ENCODE measurements at regions not wholly inside any gene's neighbourhood (a gene's known extent, or its start where the extent isn't known, plus 50 kb on each side); places are given as distances from the start of the nearest gene placed in this dataset.

DNA sequence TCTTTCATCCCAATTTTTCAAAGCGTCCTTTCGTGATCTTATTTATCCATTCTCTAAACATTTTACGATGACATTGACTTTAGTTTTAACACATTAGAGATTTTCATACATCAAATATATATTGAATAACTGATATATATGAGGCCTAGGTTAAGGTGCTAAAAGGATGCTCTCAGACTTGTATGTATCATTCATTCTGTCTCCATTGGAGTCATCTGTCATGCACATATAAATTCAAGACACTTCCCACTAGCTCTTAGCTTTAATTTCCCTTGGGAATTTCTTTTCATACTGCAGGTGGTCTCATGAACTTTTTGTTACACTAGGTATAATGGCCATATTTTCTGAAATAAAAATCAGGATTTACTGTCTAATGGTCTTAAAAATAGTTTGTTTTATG, 635.8 kb upstream of the C9orf72 start:
- H3K4ac ChIP-seq (ENCODE audit: low read depth, low read length), result no peak overlapping the region
- dilution Hi-C loops (cut with HindIII; ENCODE audit: low sequenced_read_pairs, unreplicated experiment) (no loop called here), in situ Hi-C loops (cut with MboI; ENCODE audit: low sequenced_read_pairs) (no loop called here), intact Hi-C loops (cut with micrococcal nuclease) (no loop called here)
- no peak overlapping the region for H3K18ac ChIP-seq (ENCODE audit: low read depth, low read length)
- POLR2A ChIA-PET (ENCODE audit: unreplicated experiment), result no interaction called here
- no peaks in the 10 kb centered on the region for H3K79me1 ChIP-seq (ENCODE audit: low read depth in 1 of 2, low read length in 2 of 2)
- no peak overlapping the region for H3K9ac ChIP-seq (ENCODE audit: low read depth, low read length)
- no peak overlapping the region for H2BK15ac ChIP-seq (ENCODE audit: low read depth, low read length)
- H3K4me1 ChIP-seq (ENCODE audit: control insufficient read depth, insufficient read depth, low read length), result no peaks in the 10 kb centered on the region
- no peaks in the 10 kb centered on the region for H4K20me1 ChIP-seq (ENCODE audit: insufficient read depth, low read length)
- no peak overlapping the region for H2BK5ac ChIP-seq (ENCODE audit: low read depth, low read length, poor library complexity, severe bottlenecking)
- ATAC-seq (ENCODE audit: low read depth) (no peak), DNase-seq (no peak)
- no peak overlapping the region for H3K27ac ChIP-seq (ENCODE audit: insufficient read depth, low read length)
- no peak overlapping the region for H3K4me2 ChIP-seq (ENCODE audit: low read depth, low read length)
- H3K14ac ChIP-seq (replicated peaks; ENCODE audit: low read depth, low read length), result no peak overlapping the region
- no peak overlapping the region for H2AK9ac ChIP-seq (replicated peaks; ENCODE audit: low read depth, low read length, poor library complexity)
- no peak overlapping the region for H3K4me3 ChIP-seq (ENCODE audit: insufficient read depth, low read depth, low read length)
- no peaks in the 10 kb centered on the region for H3K9me1 ChIP-seq (ENCODE audit: insufficient read depth, low read length)
- TF ChIP-seq CEBPB (IDR thresholded peaks at IDR 0.05; ENCODE audit: low read depth, low read length) (no peak), MXI1 (IDR thresholded peaks at IDR 0.05; ENCODE audit: borderline replicate concordance, low read depth, low read length) (no peak), BHLHE40 (IDR thresholded peaks at IDR 0.05; ENCODE audit: low read depth, low read length) (no peak), CHD1 (IDR thresholded peaks at IDR 0.05; ENCODE audit: low read depth, low read length) (no peak)
- TF ChIP-seq, protein P1, sequence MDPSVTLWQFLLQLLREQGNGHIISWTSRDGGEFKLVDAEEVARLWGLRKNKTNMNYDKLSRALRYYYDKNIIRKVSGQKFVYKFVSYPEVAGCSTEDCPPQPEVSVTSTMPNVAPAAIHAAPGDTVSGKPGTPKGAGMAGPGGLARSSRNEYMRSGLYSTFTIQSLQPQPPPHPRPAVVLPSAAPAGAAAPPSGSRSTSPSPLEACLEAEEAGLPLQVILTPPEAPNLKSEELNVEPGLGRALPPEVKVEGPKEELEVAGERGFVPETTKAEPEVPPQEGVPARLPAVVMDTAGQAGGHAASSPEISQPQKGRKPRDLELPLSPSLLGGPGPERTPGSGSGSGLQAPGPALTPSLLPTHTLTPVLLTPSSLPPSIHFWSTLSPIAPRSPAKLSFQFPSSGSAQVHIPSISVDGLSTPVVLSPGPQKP (IDR thresholded peaks at IDR 0.05; ENCODE audit: borderline replicate concordance, low read depth, low read length), result no peak
- no peak overlapping the region for H2AK5ac ChIP-seq (ENCODE audit: low read depth, low read length)
- H2AFZ ChIP-seq (replicated peaks; ENCODE audit: low read length, poor library complexity), result no peak overlapping the region
- no peaks in the 10 kb centered on the region for H3K27me3 ChIP-seq (ENCODE audit: control insufficient read depth, insufficient read depth, low read length)
- H2BK120ac ChIP-seq (ENCODE audit: low read depth, low read length), result no peak overlapping the region
- no peak overlapping the region for H4K8ac ChIP-seq (ENCODE audit: low read depth in 2 of 2, low read length in 2 of 2)
- no peak overlapping the region for H3K56ac ChIP-seq (ENCODE audit: extremely low read depth, insufficient read depth, low read length)
- H4K5ac ChIP-seq (ENCODE audit: low read depth, low read length), result no peak overlapping the region
- no CpG with 5 or more reads among the region's 3 CpGs for WGBS, 2 experiments (ENCODE audit: extremely low coverage in 2 of 2, insufficient read length in 1 of 2)
- no peak overlapping the region for H2BK20ac ChIP-seq (ENCODE audit: low read depth, low read length)
- CTCF ChIA-PET, result interaction anchor here (0.6 kb wide), 1 partner anchor 15 kb away, joined by 3 read pairs; no protein-coding TSS in a partner anchor
- no peak overlapping the region for H3K23ac ChIP-seq (ENCODE audit: low read depth, low read length)
- H4K91ac ChIP-seq (ENCODE audit: insufficient read depth, low read depth, low read length), result no peak overlapping the region
- no peaks in the 10 kb centered on the region for H3K36me3 ChIP-seq (ENCODE audit: control insufficient read depth, insufficient read depth, low read length)
- BruUV-seq (replicated peaks), result no TSS peak
- no peaks in the 10 kb centered on the region for H3K9me3 ChIP-seq (ENCODE audit: control insufficient read depth, insufficient read depth, low read length)
